MM.1S (cell line): ENCODE measurements at regions not wholly inside any gene's neighbourhood (a gene's known extent, or its start where the extent isn't known, plus 50 kb on each side); places are given as distances from the start of the nearest gene placed in this dataset.

Experiments used
- DNase-seq: peaks from one replicate; pipeline ENCODE4 v3.0.0-alpha.2; 2015
- H2AFZ ChIP-seq: fragments of 300-600 bp; sonication (generic); 2 replicates; pipeline ENCODE4 v1.6.0; 2016; ENCODE audit warnings: antibody characterized with exemption, low read length
- H3F3A ChIP-seq: fragments of 300-600 bp; sonication (generic); 2 replicates; pipeline ENCODE4 v1.6.1; 2016; ENCODE audit warnings: mild to moderate bottlenecking, antibody characterized with exemption, low read length, moderate library complexity, mixed read lengths; ENCODE audit not compliant: insufficient read depth
- H3K27ac ChIP-seq: fragments of 300-600 bp; sonication (generic); 2 replicates; pipeline ENCODE4 v1.5.1; 2016; ENCODE audit warnings: mild to moderate bottlenecking, low read length
- H3K27me3 ChIP-seq: fragments of 300-600 bp; sonication (generic); replicated peaks from 2 replicates; pipeline ENCODE4 v1.6.0; 2016; ENCODE audit warnings: low read length; ENCODE audit not compliant: insufficient read depth
- H3K36me3 ChIP-seq: fragments of 300-600 bp; sonication (generic); replicated peaks from 2 replicates; pipeline ENCODE4 v1.6.1; 2016; ENCODE audit warnings: mild to moderate bottlenecking, low read length, mixed read lengths; ENCODE audit not compliant: insufficient read depth
- H3K4me1 ChIP-seq: fragments of 300-600 bp; sonication (generic); 2 replicates; pipeline ENCODE4 v1.6.1; 2016; ENCODE audit warnings: low read length, mixed read lengths
- H3K4me2 ChIP-seq: fragments of 300-600 bp; sonication (generic); 2 replicates; pipeline ENCODE4 v1.6.0; 2016; ENCODE audit warnings: low read depth, low read length
- H3K4me3 ChIP-seq: fragments of 300-600 bp; sonication (generic); 2 replicates; pipeline ENCODE4 v1.5.1; 2016; ENCODE audit warnings: low read length, mixed read lengths
- H3K79me2 ChIP-seq: fragments of 300-600 bp; sonication (generic); 2 replicates; pipeline ENCODE4 v1.6.1; 2016; ENCODE audit warnings: mixed run types, low read length, mixed read lengths
- H3K9ac ChIP-seq: fragments of 300-600 bp; sonication (generic); 2 replicates; pipeline ENCODE4 v1.6.1; 2016; ENCODE audit warnings: low read length, mixed read lengths
- H3K9me2 ChIP-seq: fragments of 300-600 bp; sonication (generic); replicated peaks from 2 replicates; pipeline ENCODE4 v1.6.1; 2016; ENCODE audit warnings: mild to moderate bottlenecking, low read length, mixed read lengths; ENCODE audit not compliant: insufficient read depth
- H3K9me3 ChIP-seq: fragments of 300-600 bp; sonication (generic); replicated peaks from 2 replicates; pipeline ENCODE4 v1.6.1; 2016; ENCODE audit warnings: mild to moderate bottlenecking, low read length, mixed read lengths; ENCODE audit not compliant: insufficient read depth
- H4K20me1 ChIP-seq: fragments of 300-600 bp; sonication (generic); 2 replicates; pipeline ENCODE4 v1.6.1; 2016; ENCODE audit warnings: mild to moderate bottlenecking, low read length, moderate library complexity, mixed read lengths; ENCODE audit not compliant: insufficient read depth
- EZH2 ChIP-seq: fragments of 300-600 bp; sonication (generic); optimal IDR thresholded peaks from 2 replicates; pipeline ENCODE3; 2017; ENCODE audit warnings: low read depth, mild to moderate bottlenecking, antibody characterized with exemption, low read length, mixed read lengths
- EZH2phosphoT487 ChIP-seq: fragments of 300-600 bp; sonication (generic); IDR thresholded peaks from 2 replicates; pipeline ENCODE4 v1.6.1; 2018; ENCODE audit warnings: antibody characterized with exemption, low read length
- TF ChIP-seq, protein P1 (sequence below): fragments of 300-600 bp; sonication (generic); IDR thresholded peaks from 2 replicates; pipeline ENCODE4 v1.5.1; 2016; ENCODE audit warnings: antibody characterized with exemption, low read length, mixed read lengths

DNA sequence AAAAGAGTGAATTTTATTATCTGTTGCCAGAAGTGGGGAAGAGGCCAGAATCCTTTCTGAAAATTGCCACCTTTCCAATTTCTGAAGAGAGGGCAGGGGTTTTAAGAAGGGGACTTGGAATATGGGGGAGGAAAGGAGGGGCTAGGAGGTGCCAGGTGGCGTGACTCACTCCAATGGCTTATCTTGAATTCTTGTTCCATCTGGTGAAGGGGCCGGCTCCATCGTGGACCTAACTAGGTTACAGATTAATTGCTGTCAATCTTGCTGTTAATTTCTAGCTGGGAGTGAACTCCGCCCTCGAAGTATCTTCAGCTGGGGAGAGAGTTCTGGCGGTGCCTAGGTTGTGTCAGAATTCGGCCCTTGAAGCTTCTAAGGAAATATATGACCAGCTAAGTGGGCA lies 138.7 kb downstream of the YTHDC2 start:
- Histone ChIP-seq H3K9me3 (no peaks in the 10 kb centered on the region), H3K4me3 (no peak overlapping the region), H2AFZ (no peak overlapping the region), H3K36me3 (no peaks in the 10 kb centered on the region), H3K4me1 (no peaks in the 10 kb centered on the region), H3K27me3 (no peaks in the 10 kb centered on the region), H3K27ac (no peak overlapping the region), H3F3A (no peaks in the 10 kb centered on the region), H3K79me2 (no peaks in the 10 kb centered on the region), H3K4me2 (no peak overlapping the region), H3K9ac (no peak overlapping the region), H3K9me2 (no peaks in the 10 kb centered on the region), H4K20me1 (no peaks in the 10 kb centered on the region)
- TF ChIP-seq, protein P1, sequence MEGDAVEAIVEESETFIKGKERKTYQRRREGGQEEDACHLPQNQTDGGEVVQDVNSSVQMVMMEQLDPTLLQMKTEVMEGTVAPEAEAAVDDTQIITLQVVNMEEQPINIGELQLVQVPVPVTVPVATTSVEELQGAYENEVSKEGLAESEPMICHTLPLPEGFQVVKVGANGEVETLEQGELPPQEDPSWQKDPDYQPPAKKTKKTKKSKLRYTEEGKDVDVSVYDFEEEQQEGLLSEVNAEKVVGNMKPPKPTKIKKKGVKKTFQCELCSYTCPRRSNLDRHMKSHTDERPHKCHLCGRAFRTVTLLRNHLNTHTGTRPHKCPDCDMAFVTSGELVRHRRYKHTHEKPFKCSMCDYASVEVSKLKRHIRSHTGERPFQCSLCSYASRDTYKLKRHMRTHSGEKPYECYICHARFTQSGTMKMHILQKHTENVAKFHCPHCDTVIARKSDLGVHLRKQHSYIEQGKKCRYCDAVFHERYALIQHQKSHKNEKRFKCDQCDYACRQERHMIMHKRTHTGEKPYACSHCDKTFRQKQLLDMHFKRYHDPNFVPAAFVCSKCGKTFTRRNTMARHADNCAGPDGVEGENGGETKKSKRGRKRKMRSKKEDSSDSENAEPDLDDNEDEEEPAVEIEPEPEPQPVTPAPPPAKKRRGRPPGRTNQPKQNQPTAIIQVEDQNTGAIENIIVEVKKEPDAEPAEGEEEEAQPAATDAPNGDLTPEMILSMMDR: no peak
- TF ChIP-seq EZH2 (no peak), EZH2phosphoT487 (no peak)
- no peak for DNase-seq

DNA sequence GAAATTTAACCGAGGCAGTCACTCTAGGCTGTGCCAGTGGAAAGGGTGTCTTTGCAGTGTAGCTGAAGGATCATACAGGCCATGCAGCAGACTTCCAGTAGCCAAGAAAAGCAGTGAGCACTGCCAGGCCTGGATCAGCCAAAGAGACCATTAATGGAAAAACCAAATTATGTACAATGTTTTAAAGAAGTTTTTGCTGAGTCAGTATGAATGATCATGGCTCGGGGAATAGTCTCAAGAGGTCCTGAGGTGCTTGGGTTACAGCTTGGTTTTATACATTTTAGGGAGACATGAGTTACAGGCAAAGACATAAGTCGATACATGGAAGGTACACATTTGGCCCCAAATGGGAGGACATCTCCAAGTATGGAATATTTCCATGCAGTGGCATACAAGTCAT lies 141.3 kb downstream of the YTHDC2 start:
- no peaks in the 10 kb centered on the region for H3K36me3 ChIP-seq
- no peaks in the 10 kb centered on the region for H3K9me3 ChIP-seq
- H3K4me2 ChIP-seq: no peak overlapping the region
- no peak overlapping the region for H2AFZ ChIP-seq
- H3K9ac ChIP-seq: no peak overlapping the region
- no peaks in the 10 kb centered on the region for H3K79me2 ChIP-seq
- H3K4me3 ChIP-seq: no peak overlapping the region
- no peak overlapping the region for H3K27ac ChIP-seq
- DNase-seq: no peak
- TF ChIP-seq EZH2: no peak
- TF ChIP-seq, protein P1: no peak
- TF ChIP-seq EZH2phosphoT487: no peak
- no peaks in the 10 kb centered on the region for H3F3A ChIP-seq
- H3K4me1 ChIP-seq: no peaks in the 10 kb centered on the region
- H4K20me1 ChIP-seq: no peaks in the 10 kb centered on the region
- H3K27me3 ChIP-seq: no peaks in the 10 kb centered on the region
- no peaks in the 10 kb centered on the region for H3K9me2 ChIP-seq

DNA sequence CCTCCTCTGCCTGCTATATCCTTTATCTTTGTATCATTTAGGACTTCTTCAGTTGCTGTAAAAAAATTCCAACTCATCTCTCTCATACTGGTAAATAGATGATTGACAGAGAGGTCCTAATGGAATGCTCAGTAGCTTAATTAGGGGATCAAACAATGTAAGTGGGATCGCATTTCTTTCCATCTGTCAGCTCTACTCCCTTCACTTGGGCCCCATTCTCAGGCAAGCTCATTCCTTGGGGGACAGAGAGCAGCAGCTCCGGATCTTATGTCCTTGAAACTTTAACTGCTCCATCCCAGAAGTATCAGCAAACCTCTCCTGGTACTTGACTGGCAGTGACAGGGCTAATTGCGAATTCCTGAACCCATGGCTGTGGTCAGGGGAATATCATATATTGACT lies 146.7 kb downstream of the YTHDC2 start:
- H3K9me3 ChIP-seq: no peaks in the 10 kb centered on the region
- no peaks in the 10 kb centered on the region for H3K27me3 ChIP-seq
- no peak overlapping the region for H3K4me3 ChIP-seq
- no peak overlapping the region for H3K27ac ChIP-seq
- no peaks in the 10 kb centered on the region for H3K4me1 ChIP-seq
- no peak for TF ChIP-seq EZH2
- TF ChIP-seq, protein P1: no peak
- TF ChIP-seq EZH2phosphoT487: no peak
- H3K36me3 ChIP-seq: no peaks in the 10 kb centered on the region
- H4K20me1 ChIP-seq: no peaks in the 10 kb centered on the region
- DNase-seq: no peak
- no peak overlapping the region for H2AFZ ChIP-seq
- no peaks in the 10 kb centered on the region for H3K79me2 ChIP-seq
- H3K4me2 ChIP-seq: no peak overlapping the region
- no peak overlapping the region for H3K9ac ChIP-seq
- H3F3A ChIP-seq: no peaks in the 10 kb centered on the region
- no peaks in the 10 kb centered on the region for H3K9me2 ChIP-seq
